Globus pallidus (tissue), 1 donor: ENCODE measurements at regions not wholly inside any gene's neighbourhood (a gene's known extent, or its start where the extent isn't known, plus 50 kb on each side); places are given as distances from the start of the nearest gene placed in this dataset.
"Not testable (repeated sequence)": the region's sequence is repeated elsewhere in the genome, so short reads cannot be mapped to it uniquely, and the experiment has no call there.

ENCODE experiments used
- DNase-seq: peaks from one replicate; pipeline ENCODE4 v3.0.0-alpha.2; 2015; ENCODE audit warnings: low spot score

GRCh38 chr4:54403700-54404453 lies 174.8 kb downstream of the PDGFRA start:
- no peak for DNase-seq

GRCh38 chr4:54409270-54409817 lies 180.3 kb downstream of the PDGFRA start:
- not testable (repeated sequence) for DNase-seq

- no peak for DNase-seq
Observed at GRCh38 chr4:54414545-54414944, 185.5 kb downstream of the PDGFRA start.

GRCh38 chr4:54417476-54417875 lies 188.4 kb downstream of the PDGFRA start:
- no peak for DNase-seq

- no peak for DNase-seq
Observed at GRCh38 chr4:54418468-54418867, 189.4 kb downstream of the PDGFRA start.

- DNase-seq, result no peak
Observed at GRCh38 chr4:54423066-54423465, 194.0 kb downstream of the PDGFRA start.

- DNase-seq, result no peak
Observed at GRCh38 chr4:54427826-54428225, 198.7 kb downstream of the PDGFRA start.

- no peak for DNase-seq
Observed at GRCh38 chr4:54428940-54429339, 199.8 kb downstream of the PDGFRA start.

- peak; percentile 28 for DNase-seq
Observed at GRCh38 chr4:54433686-54434085, 204.6 kb downstream of the PDGFRA start.

GRCh38 chr4:54439831-54440243 lies 210.7 kb downstream of the PDGFRA start:
- DNase-seq, result peak; percentile 67

GRCh38 chr4:54440394-54441136 lies 211.5 kb downstream of the PDGFRA start:
- peak; percentile 88 for DNase-seq

GRCh38 chr4:54445866-54446265 lies 211.9 kb upstream of the KIT start:
- no peak for DNase-seq

- DNase-seq, result no peak
Observed at GRCh38 chr4:54446581-54446980, 211.2 kb upstream of the KIT start.

- no peak for DNase-seq
Observed at GRCh38 chr4:54447304-54447703, 210.5 kb upstream of the KIT start.

GRCh38 chr4:54449999-54450398 lies 207.8 kb upstream of the KIT start:
- no peak for DNase-seq

GRCh38 chr4:54466960-54467359 lies 190.8 kb upstream of the KIT start:
- not testable (repeated sequence) for DNase-seq

- no peak for DNase-seq
Observed at GRCh38 chr4:54473077-54473545, 184.6 kb upstream of the KIT start.

- no peak for DNase-seq
Observed at GRCh38 chr4:54473798-54474197, 184.0 kb upstream of the KIT start.

- no peak for DNase-seq
Observed at GRCh38 chr4:54475546-54475945, 182.2 kb upstream of the KIT start.

- DNase-seq, result no peak
Observed at GRCh38 chr4:54482529-54483200, 175.1 kb upstream of the KIT start.

GRCh38 chr4:54484383-54484782 lies 173.4 kb upstream of the KIT start:
- DNase-seq, result no peak

- no peak for DNase-seq
Observed at GRCh38 chr4:54487491-54487890, 170.3 kb upstream of the KIT start.
